HepG2 (cell line): ENCODE measurements at regions not wholly inside any gene's neighbourhood (a gene's known extent, or its start where the extent isn't known, plus 50 kb on each side); places are given as distances from the start of the nearest gene placed in this dataset.

Source experiments
- HES4 ChIP-seq: sonication (generic); formaldehyde crosslinking; IDR thresholded peaks from 2 replicates; pipeline ENCODE4 v1.9.0; 2021; ENCODE audit warnings: mild to moderate bottlenecking, missing genetic modification reagents, borderline replicate concordance
- PCBP2 ChIP-seq: fragments of 200-400 bp; formaldehyde crosslinking; optimal IDR thresholded peaks from 2 replicates; pipeline ENCODE3; 2018; ENCODE audit warnings: low read length, low read depth; ENCODE audit not compliant: poor library complexity, severe bottlenecking
- PLRG1 ChIP-seq: fragments of 450-650 bp; conservative IDR thresholded peaks from 2 replicates; pipeline ENCODE4 v1.6.1; 2016
- PRPF4 ChIP-seq: fragments of 200-400 bp; formaldehyde crosslinking; IDR thresholded peaks from 2 replicates; pipeline ENCODE4 v1.6.1; 2016; ENCODE audit warnings: low read length, low read depth; ENCODE audit not compliant: poor library complexity, severe bottlenecking
- THAP11 ChIP-seq: IDR thresholded peaks from 2 replicates; pipeline ENCODE4 v1.6.1; 2016; ENCODE audit warnings: missing biosample characterization, missing genetic modification reagents
- ZNF251 ChIP-seq: sonication (generic); formaldehyde crosslinking; IDR thresholded peaks from 2 replicates; pipeline ENCODE4 v1.9.0; 2021; ENCODE audit warnings: mild to moderate bottlenecking, missing genetic modification reagents
- ZNF768 ChIP-seq: sonication (generic); formaldehyde crosslinking; IDR thresholded peaks from 2 replicates; pipeline ENCODE4 v1.4.0; 2020; ENCODE audit warnings: missing genetic modification reagents
- TF ChIP-seq, protein P1 (sequence below): sonication (generic); formaldehyde crosslinking; IDR thresholded peaks from 2 replicates; pipeline ENCODE4 v1.4.0; 2020; ENCODE audit warnings: missing genetic modification reagents
- TF ChIP-seq, protein P2 (sequence below): IDR thresholded peaks from 2 replicates; pipeline ENCODE4 v1.6.1; 2016; ENCODE audit warnings: control low read depth
- TF ChIP-seq, protein P3 (sequence below): sonication (generic); formaldehyde crosslinking; IDR thresholded peaks from 2 replicates; pipeline ENCODE4 v1.5.1; 2020; ENCODE audit warnings: mild to moderate bottlenecking, missing genetic modification reagents, borderline replicate concordance
- TF ChIP-seq, protein P4 (sequence below): sonication (generic); formaldehyde crosslinking; IDR thresholded peaks from 2 replicates; pipeline ENCODE4 v1.4.0; 2020; ENCODE audit warnings: missing genetic modification reagents

DNA sequence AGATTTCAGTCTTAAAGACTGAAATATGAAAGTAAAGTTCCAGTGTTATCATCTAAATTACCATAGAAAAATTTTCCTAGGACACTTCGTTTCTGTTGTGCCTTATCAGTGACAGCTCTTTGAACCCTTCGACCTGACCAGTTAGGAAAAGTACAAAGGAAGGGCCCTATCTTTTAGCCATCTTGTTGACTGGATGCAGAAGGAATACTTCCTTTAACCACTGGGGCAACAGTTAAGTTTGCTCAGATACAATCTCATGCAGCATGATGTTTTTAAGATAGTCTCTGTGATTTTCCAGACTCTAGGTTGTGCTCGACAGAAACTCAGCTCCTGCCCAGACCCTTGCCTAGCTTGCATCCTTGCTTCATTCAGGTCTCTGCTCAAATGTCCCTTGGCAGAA is 210.5 kb upstream of the RPS6KA3 start (continued):
- TF ChIP-seq, protein P1, sequence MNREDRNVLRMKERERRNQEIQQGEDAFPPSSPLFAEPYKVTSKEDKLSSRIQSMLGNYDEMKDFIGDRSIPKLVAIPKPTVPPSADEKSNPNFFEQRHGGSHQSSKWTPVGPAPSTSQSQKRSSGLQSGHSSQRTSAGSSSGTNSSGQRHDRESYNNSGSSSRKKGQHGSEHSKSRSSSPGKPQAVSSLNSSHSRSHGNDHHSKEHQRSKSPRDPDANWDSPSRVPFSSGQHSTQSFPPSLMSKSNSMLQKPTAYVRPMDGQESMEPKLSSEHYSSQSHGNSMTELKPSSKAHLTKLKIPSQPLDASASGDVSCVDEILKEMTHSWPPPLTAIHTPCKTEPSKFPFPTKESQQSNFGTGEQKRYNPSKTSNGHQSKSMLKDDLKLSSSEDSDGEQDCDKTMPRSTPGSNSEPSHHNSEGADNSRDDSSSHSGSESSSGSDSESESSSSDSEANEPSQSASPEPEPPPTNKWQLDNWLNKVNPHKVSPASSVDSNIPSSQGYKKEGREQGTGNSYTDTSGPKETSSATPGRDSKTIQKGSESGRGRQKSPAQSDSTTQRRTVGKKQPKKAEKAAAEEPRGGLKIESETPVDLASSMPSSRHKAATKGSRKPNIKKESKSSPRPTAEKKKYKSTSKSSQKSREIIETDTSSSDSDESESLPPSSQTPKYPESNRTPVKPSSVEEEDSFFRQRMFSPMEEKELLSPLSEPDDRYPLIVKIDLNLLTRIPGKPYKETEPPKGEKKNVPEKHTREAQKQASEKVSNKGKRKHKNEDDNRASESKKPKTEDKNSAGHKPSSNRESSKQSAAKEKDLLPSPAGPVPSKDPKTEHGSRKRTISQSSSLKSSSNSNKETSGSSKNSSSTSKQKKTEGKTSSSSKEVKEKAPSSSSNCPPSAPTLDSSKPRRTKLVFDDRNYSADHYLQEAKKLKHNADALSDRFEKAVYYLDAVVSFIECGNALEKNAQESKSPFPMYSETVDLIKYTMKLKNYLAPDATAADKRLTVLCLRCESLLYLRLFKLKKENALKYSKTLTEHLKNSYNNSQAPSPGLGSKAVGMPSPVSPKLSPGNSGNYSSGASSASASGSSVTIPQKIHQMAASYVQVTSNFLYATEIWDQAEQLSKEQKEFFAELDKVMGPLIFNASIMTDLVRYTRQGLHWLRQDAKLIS, result 0 out of 2 replicates have a peak, but pooled peaks have one; percentile 56
- TF ChIP-seq HES4 (CRISPR knock-in tag) (no peak), PCBP2 (no peak), PRPF4 (no peak), THAP11 (CRISPR knock-in tag) (no peak), ZNF768 (CRISPR knock-in tag) (no peak), PLRG1 (no peak), ZNF251 (CRISPR knock-in tag) (no peak)
- TF ChIP-seq, protein P2, sequence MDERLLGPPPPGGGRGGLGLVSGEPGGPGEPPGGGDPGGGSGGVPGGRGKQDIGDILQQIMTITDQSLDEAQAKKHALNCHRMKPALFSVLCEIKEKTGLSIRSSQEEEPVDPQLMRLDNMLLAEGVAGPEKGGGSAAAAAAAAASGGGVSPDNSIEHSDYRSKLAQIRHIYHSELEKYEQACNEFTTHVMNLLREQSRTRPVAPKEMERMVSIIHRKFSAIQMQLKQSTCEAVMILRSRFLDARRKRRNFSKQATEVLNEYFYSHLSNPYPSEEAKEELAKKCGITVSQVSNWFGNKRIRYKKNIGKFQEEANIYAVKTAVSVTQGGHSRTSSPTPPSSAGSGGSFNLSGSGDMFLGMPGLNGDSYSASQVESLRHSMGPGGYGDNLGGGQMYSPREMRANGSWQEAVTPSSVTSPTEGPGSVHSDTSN (CRISPR knock-in tag), result no peak
- TF ChIP-seq, protein P3, sequence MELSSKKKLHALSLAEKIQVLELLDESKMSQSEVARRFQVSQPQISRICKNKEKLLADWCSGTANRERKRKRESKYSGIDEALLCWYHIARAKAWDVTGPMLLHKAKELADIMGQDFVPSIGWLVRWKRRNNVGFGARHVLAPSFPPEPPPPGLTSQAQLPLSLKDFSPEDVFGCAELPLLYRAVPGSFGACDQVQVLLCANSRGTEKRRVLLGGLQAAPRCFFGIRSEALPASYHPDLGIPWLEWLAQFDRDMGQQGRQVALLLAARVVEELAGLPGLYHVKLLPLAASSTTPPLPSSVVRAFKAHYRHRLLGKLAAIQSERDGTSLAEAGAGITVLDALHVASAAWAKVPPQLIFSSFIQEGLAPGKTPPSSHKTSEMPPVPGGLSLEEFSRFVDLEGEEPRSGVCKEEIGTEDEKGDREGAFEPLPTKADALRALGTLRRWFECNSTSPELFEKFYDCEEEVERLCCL, result no peak
- TF ChIP-seq, protein P4, sequence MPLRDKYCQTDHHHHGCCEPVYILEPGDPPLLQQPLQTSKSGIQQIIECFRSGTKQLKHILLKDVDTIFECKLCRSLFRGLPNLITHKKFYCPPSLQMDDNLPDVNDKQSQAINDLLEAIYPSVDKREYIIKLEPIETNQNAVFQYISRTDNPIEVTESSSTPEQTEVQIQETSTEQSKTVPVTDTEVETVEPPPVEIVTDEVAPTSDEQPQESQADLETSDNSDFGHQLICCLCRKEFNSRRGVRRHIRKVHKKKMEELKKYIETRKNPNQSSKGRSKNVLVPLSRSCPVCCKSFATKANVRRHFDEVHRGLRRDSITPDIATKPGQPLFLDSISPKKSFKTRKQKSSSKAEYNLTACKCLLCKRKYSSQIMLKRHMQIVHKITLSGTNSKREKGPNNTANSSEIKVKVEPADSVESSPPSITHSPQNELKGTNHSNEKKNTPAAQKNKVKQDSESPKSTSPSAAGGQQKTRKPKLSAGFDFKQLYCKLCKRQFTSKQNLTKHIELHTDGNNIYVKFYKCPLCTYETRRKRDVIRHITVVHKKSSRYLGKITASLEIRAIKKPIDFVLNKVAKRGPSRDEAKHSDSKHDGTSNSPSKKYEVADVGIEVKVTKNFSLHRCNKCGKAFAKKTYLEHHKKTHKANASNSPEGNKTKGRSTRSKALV, result no peak
- TF ChIP-seq, all 625 proteins: peak for 58
